Naive thymus-derived CD4-positive, alpha-beta T cell (primary cell): ENCODE measurements at regions not wholly inside any gene's neighbourhood (a gene's known extent, or its start where the extent isn't known, plus 50 kb on each side); places are given as distances from the start of the nearest gene placed in this dataset.

Experiments
- ATAC-seq: fragments of 150-1000 bp; cut with Tn5 transposase; 2 replicates; pipeline ENCODE4 v1.10.0; 2021; ENCODE audit warnings: mild to moderate bottlenecking, moderate library complexity
- CTCF ChIA-PET: fragments of 350-600 bp; sonication (Branson Sonifier 250); formaldehyde crosslinking; loops from one replicate; lab custom pipeline; 2021; ENCODE audit warnings: antibody characterized with exemption; lab: Charles Lee
- POLR2A ChIA-PET: fragments of 350-600 bp; sonication (Branson Sonifier 250); formaldehyde crosslinking; loops from one replicate; lab custom pipeline; 2021; ENCODE audit warnings: antibody characterized with exemption, inconsistent platforms; lab: Charles Lee
- DNase-seq, 9 donors: peaks; one replicate each; pipeline versions ENCODE4 v3.0.0 to v3.0.0-alpha.2; 2020 to 2022; ENCODE audit warnings: mixed read lengths in 1 of 9
- H3K27ac ChIP-seq: one replicate; pipeline ENCODE4 v1.7.0; 2013; ENCODE audit warnings: mild to moderate bottlenecking, low read depth, low read length, moderate library complexity
- H3K27me3 ChIP-seq, 2 donors: one replicate each; pipeline ENCODE4 v1.7.0; 2013; ENCODE audit warnings: low read length in 2 of 2, mild to moderate bottlenecking in 2 of 2, moderate library complexity in 2 of 2; ENCODE audit not compliant: control insufficient read depth in 2 of 2, insufficient read depth in 2 of 2
- H3K36me3 ChIP-seq, 3 experiments: 1 replicate in 2 of 3; 2 replicates in 1 of 3; pipeline ENCODE4 v1.7.0; 2013; ENCODE audit warnings: low read length in 3 of 3, mild to moderate bottlenecking in 3 of 3, moderate library complexity in 1 of 3; ENCODE audit not compliant: insufficient read depth in 3 of 3, control insufficient read depth in 2 of 3
- H3K4me1 ChIP-seq, 2 donors: one replicate each; pipeline ENCODE4 v1.7.0; 2013; ENCODE audit warnings: low read length in 2 of 2, mild to moderate bottlenecking in 2 of 2, moderate library complexity in 1 of 2; ENCODE audit not compliant: control insufficient read depth in 2 of 2, insufficient read depth in 2 of 2
- H3K4me3 ChIP-seq: 2 replicates; pipeline ENCODE4 v1.7.0; 2013; ENCODE audit warnings: mild to moderate bottlenecking, low read length
- H3K9me3 ChIP-seq, 3 experiments: 1 replicate in 2 of 3; 2 replicates in 1 of 3; pipeline ENCODE4 v1.7.0; 2013; ENCODE audit warnings: low read length in 3 of 3; ENCODE audit not compliant: control insufficient read depth in 2 of 3
- H3K27ac Mint-ChIP-seq, 9 donors: one replicate each; pipeline ENCODE4 v1.8.0; 2020 to 2022; ENCODE audit warnings: mixed read lengths in 9 of 9, mild to moderate bottlenecking in 8 of 9, moderate library complexity in 5 of 9, inconsistent platforms in 2 of 9
- H3K27me3 Mint-ChIP-seq, 5 donors: one replicate each; pipeline ENCODE4 v1.8.0; 2021 to 2022; ENCODE audit warnings: mixed read lengths in 5 of 5, mild to moderate bottlenecking in 1 of 5
- H3K36me3 Mint-ChIP-seq, 5 donors: one replicate each; pipeline ENCODE4 v1.8.0; 2020 to 2022; ENCODE audit warnings: mixed read lengths in 5 of 5, mild to moderate bottlenecking in 3 of 5, inconsistent platforms in 1 of 5
- H3K4me1 Mint-ChIP-seq, 7 donors: one replicate each; pipeline ENCODE4 v1.8.0; 2020 to 2022; ENCODE audit warnings: mixed read lengths in 7 of 7, mild to moderate bottlenecking in 3 of 7, inconsistent platforms in 1 of 7
- H3K4me3 Mint-ChIP-seq, 10 donors: one replicate each; pipeline ENCODE4 v1.8.0; 2020 to 2022; ENCODE audit warnings: mild to moderate bottlenecking in 10 of 10, mixed read lengths in 10 of 10, moderate library complexity in 6 of 10, inconsistent platforms in 2 of 10
- H3K9me3 Mint-ChIP-seq, 11 donors: one replicate each; pipeline ENCODE4 v1.8.0; 2020 to 2022; ENCODE audit warnings: mixed read lengths in 11 of 11, mild to moderate bottlenecking in 4 of 11, inconsistent platforms in 1 of 11, moderate library complexity in 1 of 11
- intact Hi-C, 2 donors: fragments of 100-400 bp; cut with micrococcal nuclease; formaldehyde crosslinking; loops; one replicate each; pipeline ENCODE4 v1.15.1; 2023

DNA sequence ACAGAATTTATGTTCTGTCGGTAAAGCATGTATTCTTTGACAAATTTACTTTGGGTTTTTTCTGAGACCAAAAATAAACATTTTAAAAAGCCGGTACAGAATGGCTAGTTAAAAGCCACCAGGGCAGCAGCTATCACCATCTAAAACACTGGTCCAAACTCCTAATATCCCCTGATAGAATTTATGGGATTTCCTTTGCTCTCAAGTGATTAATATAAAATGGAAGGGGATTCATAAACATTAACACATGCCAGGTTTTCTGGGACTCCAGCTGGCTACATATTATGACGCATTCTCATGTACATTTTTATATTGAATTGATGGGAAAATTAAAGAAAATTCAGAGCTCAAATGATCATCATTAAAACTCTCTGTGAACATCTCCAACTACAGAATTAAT, 640.8 kb downstream of the C12orf50 start:
- Histone ChIP-seq H3K36me3 (no peaks in the 10 kb centered on the region), H3K4me1 (no peaks in the 10 kb centered on the region), H3K9me3 (no peaks in the 10 kb centered on the region), H3K27me3 (no peaks in the 10 kb centered on the region), H3K27ac (no peak overlapping the region), H3K4me3 (no peak overlapping the region)
- CTCF ChIA-PET, result no interaction called here
- no peaks in the 10 kb centered on the region for H3K4me1 Mint-ChIP-seq
- H3K36me3 Mint-ChIP-seq, result no peaks in the 10 kb centered on the region
- H3K27ac Mint-ChIP-seq, result no peak overlapping the region
- ATAC-seq, result no peak
- DNase-seq, result no peak
- H3K4me3 Mint-ChIP-seq, result no peak overlapping the region
- no peaks in the 10 kb centered on the region for H3K27me3 Mint-ChIP-seq
- intact Hi-C loops, result no loop called here
- POLR2A ChIA-PET, result no interaction called here
- H3K9me3 Mint-ChIP-seq, result peaks cover 0 to 9% (median 3%) of the 10 kb centered on the region in 11 donors

DNA sequence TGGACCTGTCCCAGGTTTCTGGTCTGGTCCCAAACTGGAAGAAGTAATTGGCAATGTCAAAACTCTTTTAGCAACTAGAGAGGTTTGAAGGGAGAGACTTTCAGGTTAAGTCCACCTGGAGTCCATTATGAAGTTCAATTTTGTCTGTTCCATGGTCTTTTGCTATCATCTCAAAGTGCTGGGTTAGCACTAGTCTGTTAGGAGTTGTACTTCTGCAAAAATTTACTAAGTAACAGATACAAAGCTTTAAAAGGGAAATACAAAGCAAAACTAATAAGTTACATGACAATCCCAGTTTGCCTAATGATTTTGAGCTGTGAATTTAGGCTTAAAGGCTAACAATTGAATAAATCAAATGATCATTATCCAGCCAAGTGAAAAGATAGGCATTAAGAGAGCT, 643.9 kb downstream of the C12orf50 start:
- H3K4me1 ChIP-seq, result no peaks in the 10 kb centered on the region
- Mint-ChIP-seq H3K4me1 (no peaks in the 10 kb centered on the region), H3K36me3 (no peaks in the 10 kb centered on the region), H3K27me3 (no peaks in the 10 kb centered on the region), H3K27ac (no peak overlapping the region), H3K4me3 (no peak overlapping the region), H3K9me3 (peaks cover 0 to 9% (median 3%) of the 10 kb centered on the region in 11 donors)
- no peaks in the 10 kb centered on the region for H3K27me3 ChIP-seq
- ChIA-PET CTCF (no interaction called here), POLR2A (no interaction called here)
- intact Hi-C loops, result no loop called here
- H3K9me3 ChIP-seq, result no peaks in the 10 kb centered on the region
- H3K36me3 ChIP-seq, result no peaks in the 10 kb centered on the region
- no peak overlapping the region for H3K4me3 ChIP-seq
- ATAC-seq, result no peak
- DNase-seq, result no peak
- H3K27ac ChIP-seq, result no peak overlapping the region

DNA sequence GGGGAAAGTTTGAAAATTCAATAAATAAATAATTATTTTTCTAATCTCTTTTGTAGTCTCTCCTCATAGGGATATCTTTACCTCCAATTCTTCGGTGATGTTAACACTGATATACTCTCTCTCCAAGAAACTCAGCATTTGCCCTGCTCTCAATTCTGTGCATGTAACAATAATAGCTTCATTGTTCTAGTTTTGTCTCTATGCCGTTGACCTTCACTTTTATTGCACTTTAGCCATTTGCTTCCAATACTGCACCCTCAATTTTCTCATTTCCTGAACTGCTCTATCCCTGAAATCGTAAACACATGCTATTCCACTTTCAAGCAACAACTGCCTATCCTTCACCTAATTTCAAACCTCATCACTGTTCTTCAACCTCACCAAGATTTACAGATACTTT, 645.0 kb downstream of the C12orf50 start:
- ChIA-PET POLR2A (no interaction called here), CTCF (no interaction called here)
- Mint-ChIP-seq H3K27ac (no peak overlapping the region), H3K36me3 (no peaks in the 10 kb centered on the region), H3K4me1 (no peaks in the 10 kb centered on the region), H3K4me3 (no peak overlapping the region), H3K27me3 (no peaks in the 10 kb centered on the region), H3K9me3 (peaks cover 0 to 12% (median 3%) of the 10 kb centered on the region in 11 donors)
- DNase-seq, result no peak
- H3K9me3 ChIP-seq, result no peaks in the 10 kb centered on the region
- no peak overlapping the region for H3K27ac ChIP-seq
- H3K4me3 ChIP-seq, result no peak overlapping the region
- no peaks in the 10 kb centered on the region for H3K4me1 ChIP-seq
- intact Hi-C loops, result no loop called here
- H3K36me3 ChIP-seq, result no peaks in the 10 kb centered on the region
- ATAC-seq, result no peak
- H3K27me3 ChIP-seq, result no peaks in the 10 kb centered on the region

DNA sequence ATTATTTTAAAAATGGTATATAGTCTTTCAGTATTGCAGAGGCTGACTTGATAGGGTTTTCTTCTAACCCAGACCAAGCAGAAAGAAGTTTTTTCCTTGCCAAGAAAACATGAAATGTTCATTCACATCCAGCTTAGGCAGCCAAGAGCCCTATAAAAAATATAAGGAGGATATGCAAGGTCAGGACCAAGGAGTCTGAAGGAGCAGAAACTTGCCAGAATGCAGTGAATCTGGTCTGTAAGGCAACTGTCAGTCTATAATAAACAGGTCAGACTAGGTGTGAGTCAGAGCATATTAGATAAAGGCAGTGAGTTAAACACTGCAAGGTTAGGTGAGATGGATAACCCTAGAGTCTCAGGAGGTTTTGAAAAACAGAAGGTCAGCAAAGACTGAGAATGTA, 645.5 kb downstream of the C12orf50 start:
- ChIA-PET POLR2A (no interaction called here), CTCF (no interaction called here)
- Mint-ChIP-seq H3K27me3 (no peaks in the 10 kb centered on the region), H3K9me3 (peaks cover 0 to 12% (median 3%) of the 10 kb centered on the region in 11 donors), H3K4me1 (no peaks in the 10 kb centered on the region), H3K36me3 (no peaks in the 10 kb centered on the region), H3K27ac (no peak overlapping the region), H3K4me3 (no peak overlapping the region)
- intact Hi-C loops, result no loop called here
- no peak overlapping the region for H3K27ac ChIP-seq
- H3K36me3 ChIP-seq, result no peaks in the 10 kb centered on the region
- no peaks in the 10 kb centered on the region for H3K27me3 ChIP-seq
- no peaks in the 10 kb centered on the region for H3K4me1 ChIP-seq
- DNase-seq, result no peak
- no peaks in the 10 kb centered on the region for H3K9me3 ChIP-seq
- no peak for ATAC-seq
- no peak overlapping the region for H3K4me3 ChIP-seq

DNA sequence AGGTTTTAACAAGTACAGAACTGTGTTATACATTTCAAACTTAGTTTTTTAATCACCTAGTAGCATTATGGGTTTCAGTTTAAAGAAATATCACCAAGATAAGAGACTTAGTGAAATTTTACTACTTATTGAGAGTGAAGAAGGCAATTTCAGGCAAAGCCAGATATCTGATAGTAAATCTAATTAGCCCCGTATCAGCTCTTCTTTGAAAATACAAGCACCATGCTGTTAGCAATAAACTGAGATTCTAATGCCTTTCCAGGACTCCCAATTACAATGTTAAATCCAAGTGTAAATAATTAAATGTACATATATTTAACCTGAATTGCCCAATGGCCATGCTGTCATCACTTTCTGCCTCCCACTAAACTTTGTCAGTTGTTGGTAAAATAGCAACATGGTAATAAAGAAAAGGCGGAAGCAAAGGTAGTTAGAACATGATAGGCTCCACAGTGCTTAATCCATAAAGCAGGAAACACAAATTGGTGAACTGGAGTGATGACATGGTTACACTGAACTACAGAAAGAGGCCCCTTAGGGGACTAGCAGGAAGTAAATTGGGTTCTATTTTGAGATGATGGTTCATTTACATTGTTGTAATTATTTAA, 646.1 kb downstream of the C12orf50 start:
- no peaks in the 10 kb centered on the region for H3K27me3 ChIP-seq
- ChIA-PET POLR2A (no interaction called here), CTCF (no interaction called here)
- ATAC-seq, result no peak
- no peak overlapping the region for H3K4me3 Mint-ChIP-seq
- intact Hi-C loops, result no loop called here
- no peak for DNase-seq
- H3K27me3 Mint-ChIP-seq, result no peaks in the 10 kb centered on the region
- H3K4me1 Mint-ChIP-seq, result no peaks in the 10 kb centered on the region
- H3K27ac ChIP-seq, result no peak overlapping the region
- no peak overlapping the region for H3K4me3 ChIP-seq
- no peaks in the 10 kb centered on the region for H3K36me3 ChIP-seq
- H3K9me3 Mint-ChIP-seq, result peaks cover 0 to 12% (median 2%) of the 10 kb centered on the region in 11 donors
- H3K4me1 ChIP-seq, result no peaks in the 10 kb centered on the region
- no peaks in the 10 kb centered on the region for H3K36me3 Mint-ChIP-seq
- no peak overlapping the region for H3K27ac Mint-ChIP-seq
- H3K9me3 ChIP-seq, result no peaks in the 10 kb centered on the region

DNA sequence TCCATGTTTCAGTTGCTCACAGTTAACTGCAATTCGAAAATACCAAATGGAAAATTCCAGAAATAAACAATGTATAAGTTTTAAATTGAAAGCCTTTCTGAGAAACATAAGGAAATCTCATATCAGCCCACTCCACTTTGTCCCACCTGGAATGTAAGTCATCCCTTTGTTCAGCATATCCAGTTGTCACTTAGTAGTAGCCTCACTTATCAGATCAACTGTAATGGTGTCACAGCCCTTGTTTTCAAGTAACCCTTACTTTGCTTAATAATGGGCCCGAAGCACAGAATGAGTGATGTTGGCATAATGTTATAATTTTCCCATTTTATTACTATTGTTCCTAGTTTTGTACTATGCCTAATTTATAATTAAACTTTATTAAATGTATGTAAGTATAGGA, 646.8 kb downstream of the C12orf50 start:
- Histone ChIP-seq H3K27ac (no peak overlapping the region), H3K4me1 (no peaks in the 10 kb centered on the region), H3K4me3 (no peak overlapping the region), H3K9me3 (no peaks in the 10 kb centered on the region), H3K27me3 (no peaks in the 10 kb centered on the region), H3K36me3 (no peaks in the 10 kb centered on the region)
- Mint-ChIP-seq H3K36me3 (no peaks in the 10 kb centered on the region), H3K4me1 (no peaks in the 10 kb centered on the region), H3K27ac (no peak overlapping the region), H3K9me3 (peaks cover 0 to 12% (median 2%) of the 10 kb centered on the region in 11 donors), H3K4me3 (no peak overlapping the region), H3K27me3 (no peaks in the 10 kb centered on the region)
- POLR2A ChIA-PET, result no interaction called here
- CTCF ChIA-PET, result no interaction called here
- intact Hi-C loops, result no loop called here
- DNase-seq (no peak), ATAC-seq (no peak)

DNA sequence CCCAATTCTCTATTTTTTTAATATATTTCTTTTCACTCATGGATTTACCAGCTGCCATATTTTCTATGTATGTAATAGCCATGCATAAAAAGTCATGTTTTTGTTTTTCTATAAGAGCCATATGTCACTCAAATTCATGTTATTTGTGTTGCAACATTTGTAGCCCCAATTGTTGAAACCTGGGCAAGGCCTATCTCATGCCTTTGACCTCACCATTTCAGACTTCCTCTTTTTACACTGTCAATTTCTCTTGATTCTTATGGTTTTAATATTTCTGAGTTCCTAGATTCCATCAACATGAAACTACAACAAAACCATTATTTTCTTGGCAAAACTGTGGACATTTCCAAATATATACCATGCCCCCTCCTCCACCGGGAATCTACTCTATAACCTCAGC, 647.5 kb downstream of the C12orf50 start:
- ChIA-PET CTCF (no interaction called here), POLR2A (no interaction called here)
- Mint-ChIP-seq H3K36me3 (no peaks in the 10 kb centered on the region), H3K27ac (no peak overlapping the region), H3K4me3 (no peak overlapping the region), H3K27me3 (no peaks in the 10 kb centered on the region), H3K9me3 (peaks cover 0 to 8% (median 0%) of the 10 kb centered on the region in 11 donors), H3K4me1 (no peaks in the 10 kb centered on the region)
- H3K4me1 ChIP-seq, result no peaks in the 10 kb centered on the region
- no peak overlapping the region for H3K27ac ChIP-seq
- no peak for ATAC-seq
- H3K4me3 ChIP-seq, result no peak overlapping the region
- H3K36me3 ChIP-seq, result no peaks in the 10 kb centered on the region
- no peaks in the 10 kb centered on the region for H3K27me3 ChIP-seq
- no peak for DNase-seq
- intact Hi-C loops, result no loop called here
- H3K9me3 ChIP-seq, result no peaks in the 10 kb centered on the region
